Kidney glomerular epithelial cell (primary cell): ENCODE measurements at regions not wholly inside any gene's neighbourhood (a gene's known extent, or its start where the extent isn't known, plus 50 kb on each side); places are given as distances from the start of the nearest gene placed in this dataset.
A peak's percentile ranks its signal among the peaks of the same experiment; 100 is the strongest.

Experiments
- DNase-seq: peaks from one replicate; lab custom pipeline; 2025; lab: John Stamatoyannopoulos, UW

DNA sequence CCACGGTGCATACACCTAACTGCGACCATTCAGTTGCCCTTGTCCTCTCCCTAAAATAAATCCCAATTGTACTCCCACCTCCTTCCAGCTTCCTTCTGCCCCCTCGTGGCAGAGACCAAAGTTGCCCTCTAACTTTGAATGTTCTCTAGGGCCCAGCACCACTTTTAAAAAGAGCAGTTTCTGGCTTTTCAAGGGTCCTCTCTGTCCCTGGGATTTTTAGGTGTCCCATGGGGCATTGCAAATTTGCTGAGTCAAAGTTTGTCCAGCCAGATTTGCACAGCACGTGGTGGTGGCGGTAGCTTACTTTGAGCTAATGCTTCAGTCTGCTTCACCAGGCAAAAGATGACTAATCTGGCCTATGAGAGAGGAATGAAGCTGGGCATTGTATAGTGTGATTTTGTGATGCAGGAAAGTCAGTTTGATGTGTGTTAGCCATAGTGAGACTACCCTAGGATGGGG, 100.2 kb downstream of the PERP start:
- no peak for DNase-seq

DNA sequence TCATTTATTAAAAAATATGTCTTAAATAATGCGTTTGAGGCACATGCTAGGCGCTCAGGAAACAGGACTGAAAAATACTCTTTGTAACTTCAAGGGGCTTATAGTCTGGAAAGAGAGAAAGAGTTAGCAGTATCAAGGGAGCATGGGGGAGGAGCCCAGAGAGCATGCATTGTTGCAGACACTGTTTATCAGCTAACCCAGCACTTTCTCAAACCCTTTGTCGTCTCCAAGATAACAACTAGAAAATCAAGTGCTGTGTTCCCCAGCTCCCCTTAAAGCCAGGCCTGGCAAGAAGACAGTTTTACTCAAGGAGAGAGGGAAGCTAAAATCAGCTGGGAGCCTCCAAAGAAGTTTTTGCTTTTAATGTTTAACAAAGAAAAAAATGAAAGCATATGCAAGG, 98.4 kb downstream of the PERP start:
- no peak for DNase-seq

DNA sequence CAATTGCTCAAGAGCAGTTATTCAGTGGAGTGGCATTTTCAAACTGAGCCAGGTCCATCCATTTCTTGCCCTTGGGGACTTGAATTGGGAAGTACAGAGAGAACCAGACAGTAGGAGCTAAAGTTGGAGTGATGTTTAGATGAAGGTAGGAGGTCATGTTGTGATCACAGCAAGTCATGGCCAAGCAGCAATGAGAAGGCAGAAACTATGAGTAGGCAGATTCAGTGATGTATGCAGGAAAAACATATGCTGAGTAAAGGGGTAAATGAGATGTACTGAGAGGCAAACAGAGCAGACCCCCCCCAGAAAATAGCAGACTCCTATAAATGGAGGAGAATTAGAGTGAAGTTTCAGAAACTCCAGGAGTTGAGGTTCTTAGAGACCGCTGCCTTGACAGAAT, 95.8 kb downstream of the PERP start:
- DNase-seq, result no peak

DNA sequence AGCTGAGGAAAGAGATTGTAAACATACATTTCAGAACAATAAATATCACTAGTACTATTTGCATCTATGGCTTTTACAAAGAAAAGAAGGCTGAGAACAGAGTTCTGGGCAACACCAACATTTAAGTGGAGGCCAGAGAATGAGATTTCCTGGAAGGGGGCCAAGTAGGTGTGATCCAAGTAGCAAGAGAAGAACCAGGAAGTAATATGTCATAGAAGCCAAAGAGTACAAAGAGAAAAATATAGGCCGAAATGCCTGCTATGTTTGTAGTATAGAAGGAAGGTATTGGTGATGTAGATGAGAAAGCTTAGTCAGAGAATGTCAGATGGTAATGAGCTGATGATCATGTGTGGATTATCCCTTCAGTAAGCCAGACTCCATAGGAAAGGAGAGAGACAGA, 94.5 kb downstream of the PERP start:
- no peak for DNase-seq

DNA sequence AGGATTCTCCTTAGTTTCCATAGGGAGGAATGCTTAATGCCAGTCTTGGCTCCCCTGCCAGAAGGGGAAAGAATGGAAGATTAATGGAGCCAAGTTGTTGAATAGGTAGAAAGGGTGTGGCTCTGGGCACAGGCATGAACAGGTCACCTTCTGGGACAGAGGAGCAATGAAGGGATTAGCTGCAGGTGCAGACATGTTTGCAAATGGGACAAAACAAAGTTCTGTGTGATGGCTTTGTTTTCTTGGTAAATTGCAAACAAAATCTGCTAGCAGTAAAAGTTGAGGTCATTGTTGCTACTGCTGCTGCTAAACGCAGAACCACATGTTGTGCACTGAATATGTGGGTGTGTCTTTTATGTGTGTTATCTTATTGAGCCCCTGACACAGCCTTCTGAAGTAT, 93.3 kb downstream of the PERP start:
- no peak for DNase-seq

DNA sequence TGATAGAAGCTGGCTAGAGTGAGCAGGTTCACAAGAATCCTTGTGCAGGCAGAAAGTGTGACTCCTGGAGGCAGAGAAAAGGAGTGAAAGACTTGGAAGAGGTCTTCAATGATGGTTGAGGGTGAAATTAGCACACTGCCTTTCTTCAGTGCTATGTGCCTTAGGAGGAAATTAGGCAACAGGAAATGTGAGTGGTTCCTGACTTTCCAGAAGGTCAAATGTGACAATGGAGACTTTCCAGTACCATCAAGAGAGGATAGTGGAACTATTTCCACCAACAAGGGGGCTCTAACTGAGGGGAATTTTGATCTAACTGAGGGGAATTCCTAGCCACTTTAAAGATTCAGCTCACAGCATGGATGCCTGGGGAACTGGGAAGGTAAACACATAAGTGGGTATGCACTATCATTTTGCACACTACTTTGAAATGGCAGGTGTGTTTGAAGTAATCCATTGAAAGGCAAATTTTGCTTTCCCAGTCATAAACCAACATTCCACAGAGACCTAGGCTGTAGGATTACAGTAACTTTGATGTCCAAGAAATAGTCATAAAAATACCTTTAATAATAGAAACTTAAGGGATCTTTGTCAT, 90.0 kb downstream of the PERP start:
- DNase-seq, result no peak

DNA sequence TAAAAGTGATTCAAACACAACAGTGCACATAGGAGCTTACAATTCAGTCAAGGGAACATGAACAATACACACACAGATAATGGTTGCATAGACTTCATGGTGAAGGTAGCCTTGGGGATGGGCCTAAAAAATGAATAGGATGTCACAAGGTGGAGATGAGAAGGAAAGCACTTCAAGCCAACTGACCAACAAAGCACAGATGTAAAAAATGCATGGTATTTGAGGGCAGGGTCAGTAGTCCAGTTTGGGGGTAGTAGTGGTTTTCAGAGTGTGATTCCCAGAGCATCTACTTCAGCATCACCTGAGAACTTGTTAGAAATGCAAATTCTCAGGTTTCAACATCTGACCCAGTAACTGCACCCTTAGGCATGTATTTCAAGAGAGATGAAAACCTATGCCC, 88.9 kb downstream of the PERP start:
- no peak for DNase-seq

DNA sequence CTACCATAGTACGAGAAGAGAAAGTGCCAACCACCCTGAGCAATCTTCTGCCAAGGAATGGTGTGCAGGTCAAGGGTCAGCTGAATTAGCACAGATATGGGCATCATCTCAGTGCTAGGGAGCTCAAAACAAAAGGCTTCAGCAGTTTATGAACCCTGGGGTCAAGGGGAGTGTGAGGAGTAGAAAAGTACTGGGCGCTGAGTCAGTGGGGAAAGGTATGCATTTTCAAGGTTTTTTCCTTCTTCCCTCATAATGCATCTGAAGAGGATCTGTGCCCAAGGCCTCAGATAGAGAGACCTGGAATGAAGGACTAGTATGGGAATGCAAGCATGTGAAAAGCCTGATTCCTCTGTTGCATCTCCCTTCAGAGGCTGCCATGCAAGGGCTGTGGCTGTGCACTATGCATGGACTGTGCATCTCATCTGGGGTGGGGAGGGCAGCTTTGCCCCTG, 81.7 kb downstream of the PERP start:
- peak; percentile 24 for DNase-seq

DNA sequence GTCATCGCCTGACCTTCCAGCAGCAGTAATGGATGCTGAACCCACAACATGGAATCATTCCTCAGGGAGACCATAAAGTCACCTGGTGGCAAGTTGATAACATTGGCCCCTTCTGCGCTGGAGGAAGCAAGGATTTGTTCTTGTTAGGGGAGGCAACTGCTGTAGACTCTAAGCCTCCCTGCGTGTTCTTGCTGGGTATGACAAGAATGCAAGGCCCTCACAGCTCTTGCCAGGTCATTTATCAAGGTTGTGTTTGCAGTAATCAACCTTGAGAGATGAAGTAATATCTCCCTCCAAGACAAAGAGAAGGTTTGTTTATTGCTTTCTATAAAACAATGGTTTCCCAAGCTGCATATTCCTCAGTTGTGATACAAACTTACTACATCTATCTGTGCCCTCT, 80.9 kb downstream of the PERP start:
- no peak for DNase-seq

DNA sequence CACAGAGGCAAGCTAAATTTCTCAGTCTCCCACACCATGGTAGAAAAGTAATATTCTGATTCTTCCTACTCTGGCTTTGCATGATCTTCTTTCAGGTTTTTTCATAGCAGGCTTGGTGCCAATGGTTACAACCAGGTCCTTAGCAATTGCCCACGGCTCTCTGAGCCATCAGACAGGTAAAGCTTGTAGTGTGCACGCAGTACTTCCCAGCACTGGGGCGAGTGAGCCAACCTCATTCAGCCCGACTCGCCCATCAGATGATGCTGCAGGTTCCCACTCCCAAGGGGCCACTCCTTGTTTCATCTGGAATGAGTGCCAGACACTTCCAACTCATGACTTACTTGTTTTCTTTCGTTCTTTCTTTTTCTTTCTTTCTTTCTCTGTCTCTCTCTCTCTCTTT, 78.3 kb downstream of the PERP start:
- no peak for DNase-seq

DNA sequence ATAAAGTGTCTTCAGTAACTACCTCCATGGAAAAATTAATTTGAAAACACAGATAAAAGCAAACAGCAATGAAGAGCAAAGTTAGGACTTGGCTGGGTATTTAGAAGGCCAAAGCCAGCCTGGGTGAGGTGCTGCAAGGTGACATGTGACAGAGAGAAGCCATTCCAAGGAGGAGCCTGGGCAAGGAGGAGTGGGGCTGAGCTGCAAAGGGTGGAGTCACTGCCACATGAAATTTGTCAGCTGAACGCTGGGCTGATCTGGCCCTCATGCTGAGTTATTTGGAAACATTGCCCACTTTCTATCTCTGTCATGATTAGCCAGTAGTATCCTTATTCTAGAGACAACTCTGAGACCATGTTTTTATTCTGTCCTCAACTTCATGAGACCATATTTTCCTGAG, 76.3 kb downstream of the PERP start:
- no peak for DNase-seq

DNA sequence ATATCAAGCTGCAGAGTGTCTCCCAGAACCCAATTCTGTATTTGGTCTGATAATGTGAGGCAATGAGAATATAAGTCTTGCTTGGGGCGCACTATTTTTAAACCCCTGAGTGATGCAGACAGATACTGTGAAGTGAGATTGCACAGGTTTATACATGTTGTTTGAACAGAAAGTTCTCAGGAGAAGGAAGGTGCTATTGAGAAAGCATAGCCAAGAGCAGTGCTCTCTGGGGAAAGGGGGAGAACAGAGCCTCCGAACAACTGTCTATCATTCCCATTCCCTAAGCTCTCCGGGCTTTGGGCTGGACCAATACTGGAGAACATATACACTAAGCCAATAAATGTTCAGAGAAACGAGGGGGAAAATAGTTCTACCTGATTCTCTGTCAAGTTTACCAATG, 75.8 kb downstream of the PERP start:
- DNase-seq, result no peak

DNA sequence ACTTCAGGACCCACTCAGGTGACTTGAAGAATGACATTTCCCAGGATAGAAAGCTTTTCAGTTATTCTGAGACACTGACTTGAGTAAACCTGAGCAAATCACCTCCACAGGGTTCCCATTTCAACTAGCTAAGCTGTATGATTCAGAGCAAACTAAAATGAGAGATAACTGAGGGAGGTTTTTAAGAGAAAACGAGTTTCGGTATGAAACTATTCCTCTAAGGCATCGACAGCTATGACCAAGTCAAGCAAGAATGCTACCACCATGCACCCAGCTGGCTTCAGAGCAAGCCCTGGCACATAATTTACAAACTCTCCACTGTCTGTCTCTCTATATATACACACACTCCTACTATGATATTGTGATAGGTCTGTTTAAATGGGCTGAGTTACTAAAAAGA, 75.4 kb downstream of the PERP start:
- DNase-seq, result no peak

DNA sequence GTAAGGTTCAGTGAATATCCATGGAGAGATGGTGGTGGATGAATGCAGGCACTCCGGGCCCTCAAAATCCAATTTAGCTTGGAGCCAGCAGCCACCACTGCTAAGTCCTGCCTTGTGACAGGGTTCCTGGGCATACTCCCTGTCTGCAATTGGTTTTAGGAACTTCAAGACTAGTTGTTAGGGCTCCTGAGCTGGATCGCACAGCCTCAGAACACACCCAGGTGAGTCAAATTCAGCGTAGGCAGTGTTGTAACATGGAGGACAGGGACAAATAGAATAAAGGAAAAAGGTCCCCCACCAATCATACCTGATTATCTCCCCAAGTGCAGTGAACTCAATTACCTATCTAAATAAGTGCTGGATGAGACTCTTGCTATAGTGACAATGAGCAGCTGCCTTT, 74.6 kb downstream of the PERP start:
- DNase-seq, result no peak

DNA sequence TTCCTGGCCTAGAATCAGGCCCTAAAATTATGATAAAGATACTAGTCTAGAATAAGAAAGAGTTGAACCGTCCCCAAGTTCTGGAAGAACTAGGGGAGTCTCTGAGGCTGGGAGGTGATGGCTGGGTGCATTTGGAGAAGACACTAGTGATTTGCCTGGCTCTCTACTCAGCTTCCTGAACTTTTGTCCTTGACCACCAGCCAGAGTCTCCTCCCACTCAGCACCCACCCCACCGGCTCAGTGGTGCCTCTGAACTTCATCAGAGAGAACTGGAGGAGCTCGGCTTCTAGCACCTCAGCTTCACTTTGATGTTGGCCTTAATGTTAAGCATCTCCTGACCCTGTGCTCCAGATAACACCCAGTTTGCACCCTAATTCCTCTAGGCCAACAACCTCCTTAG, 73.0 kb downstream of the PERP start:
- no peak for DNase-seq

DNA sequence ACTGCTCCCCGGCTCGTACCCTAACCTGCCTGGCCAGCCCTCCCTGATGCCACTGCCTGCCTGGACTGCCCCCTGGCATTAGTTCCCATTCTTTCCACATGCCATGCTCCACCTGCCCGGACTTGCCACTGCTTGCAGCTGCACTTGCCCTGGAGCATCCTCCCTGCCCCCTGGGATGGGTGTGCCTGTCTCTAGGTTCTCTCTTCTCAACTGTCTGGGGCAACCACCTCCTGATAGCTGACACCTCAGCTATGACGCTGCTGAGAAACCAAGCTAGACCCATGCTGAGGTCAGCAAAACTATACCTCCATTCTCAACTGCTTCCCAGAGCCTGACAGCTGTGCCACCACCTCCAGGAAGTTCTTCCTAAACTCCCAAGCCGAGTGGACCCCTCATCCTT, 72.1 kb downstream of the PERP start:
- DNase-seq, result no peak

DNA sequence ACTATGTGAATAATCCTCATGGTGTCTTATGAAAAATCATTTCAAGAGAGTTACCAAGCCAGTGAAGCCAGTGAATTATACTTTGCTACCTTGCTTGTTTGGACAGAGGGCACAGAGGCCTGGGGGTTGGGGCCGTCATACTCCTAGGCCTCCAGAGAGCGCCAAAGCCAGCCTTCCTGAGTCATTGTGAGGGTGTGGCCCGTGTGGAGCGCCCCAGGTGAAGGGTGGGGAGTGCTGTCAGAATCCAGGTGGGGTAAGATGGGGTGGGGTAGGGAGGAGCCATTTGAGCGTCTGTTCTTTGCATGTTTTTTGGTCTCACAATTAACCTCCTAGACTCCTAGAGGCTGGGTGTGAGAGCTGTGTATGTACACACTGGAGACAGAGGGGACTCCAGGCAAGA, 71.1 kb downstream of the PERP start:
- no peak for DNase-seq

DNA sequence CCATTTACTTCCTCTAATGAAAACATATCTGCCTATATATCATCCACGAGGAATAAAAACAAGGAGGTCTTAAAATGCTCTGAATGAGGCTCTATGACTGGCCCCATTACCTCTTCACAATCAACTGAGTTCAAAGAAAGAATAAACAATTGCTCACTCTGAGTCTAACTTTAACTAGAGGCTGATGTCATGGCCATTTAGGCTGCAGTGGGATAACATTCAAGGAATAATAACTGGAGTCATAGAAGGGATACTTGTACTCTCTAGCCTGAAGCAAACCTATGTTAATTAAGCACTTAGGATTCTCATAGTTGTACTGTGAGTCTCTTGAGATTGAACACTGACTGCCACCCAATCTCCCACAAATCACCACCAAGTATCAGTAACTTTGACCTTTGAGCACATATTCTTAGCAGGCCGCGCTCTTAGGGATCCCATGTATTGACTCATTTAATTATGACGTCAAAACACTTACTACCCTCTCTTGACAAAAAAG, 70.2 kb downstream of the PERP start:
- peak; percentile 78 for DNase-seq

DNA sequence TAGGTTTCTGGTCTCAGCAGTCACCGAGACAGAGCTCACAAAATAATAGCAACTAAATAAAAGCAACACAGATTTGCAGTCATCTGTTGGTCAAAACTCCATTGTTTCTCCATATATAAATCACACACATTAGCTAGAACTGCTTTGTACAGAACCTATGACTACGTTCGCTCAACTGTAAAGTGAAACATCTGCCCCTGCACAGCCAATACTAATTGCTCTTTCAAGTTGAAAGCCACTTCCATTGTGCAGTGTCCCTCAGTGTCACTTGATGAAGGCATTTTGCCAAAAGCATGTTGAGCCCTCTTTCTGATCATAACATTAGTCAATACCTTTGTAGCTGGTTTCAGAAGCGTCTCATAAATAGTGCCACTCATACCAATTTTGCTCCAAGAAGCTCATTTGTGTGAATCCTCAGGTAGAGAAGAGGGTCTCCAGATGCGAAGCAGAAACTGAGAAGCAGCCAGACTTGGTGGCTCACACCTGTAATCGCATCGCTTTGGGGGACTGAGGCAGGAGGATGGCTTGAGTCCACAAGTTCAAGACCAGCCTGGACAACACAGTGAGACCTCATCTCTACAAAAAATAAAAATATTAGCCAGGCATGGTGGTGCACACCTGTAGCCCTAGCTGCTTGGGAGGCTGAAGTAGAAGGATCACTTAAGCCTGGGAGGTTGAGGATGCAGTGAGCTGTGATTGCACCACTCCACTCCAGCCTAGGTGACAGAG, 68.9 kb downstream of the PERP start:
- no peak for DNase-seq
